A673 (cell line): ENCODE measurements at regions not wholly inside any gene's neighbourhood (a gene's known extent, or its start where the extent isn't known, plus 50 kb on each side); places are given as distances from the start of the nearest gene placed in this dataset.

Experiments
- CTCF ChIP-seq: fragments of 300-800, 200-600 bp; sonication (generic); conservative IDR thresholded peaks from 2 replicates; pipeline ENCODE4 v1.5.1; 2017; ENCODE audit warnings: low read depth, mild to moderate bottlenecking, antibody characterized with exemption, low read length, moderate library complexity, mixed read lengths
- EZH2 ChIP-seq: fragments of 200-600 bp; sonication (generic); IDR thresholded peaks from 2 replicates; pipeline ENCODE4 v1.6.1; 2017; ENCODE audit warnings: borderline replicate concordance, low read depth, mild to moderate bottlenecking, mixed read lengths, antibody characterized with exemption, low read length; ENCODE audit not compliant: poor library complexity, severe bottlenecking

GRCh38 chr7:35856175-35856574 is 55.3 kb downstream of the SEPTIN7 start:
- TF ChIP-seq CTCF (no peak), EZH2 (no peak)
